BE2C (cell line): ENCODE measurements at regions not wholly inside any gene's neighbourhood (a gene's known extent, or its start where the extent isn't known, plus 50 kb on each side); places are given as distances from the start of the nearest gene placed in this dataset.
"Not testable (repeated sequence)": the region's sequence is repeated elsewhere in the genome, so short reads cannot be mapped to it uniquely, and the experiment has no call there.

Source experiments
- DNase-seq: peaks from one replicate; pipeline ENCODE4 v3.0.0-alpha.2; 2020
- H3K27me3 ChIP-seq: fragments of 250-450 bp; sonication (Bioruptor Pico); 2 replicates; pipeline ENCODE4 v1.5.1; 2020; ENCODE audit warnings: mild to moderate bottlenecking
- H3K36me3 ChIP-seq: fragments of 250-450 bp; sonication (Bioruptor Pico); 2 replicates; pipeline ENCODE4 v1.5.1; 2020; ENCODE audit warnings: mild to moderate bottlenecking
- H3K4me1 ChIP-seq: fragments of 250-450 bp; sonication (Bioruptor Pico); 2 replicates; pipeline ENCODE4 v1.5.1; 2020
- H3K4me3 ChIP-seq: 2 replicates; pipeline ENCODE4 v1.5.1; 2011; ENCODE audit warnings: low read depth, low read length
- H3K9me3 ChIP-seq: fragments of 250-450 bp; sonication (Bioruptor Pico); 2 replicates; pipeline ENCODE4 v1.5.1; 2020
- TF ChIP-seq, protein P1 (sequence below): IDR thresholded peaks from 2 replicates; pipeline ENCODE4 v1.5.1; 2012; ENCODE audit warnings: mild to moderate bottlenecking, low read depth, low read length

DNA sequence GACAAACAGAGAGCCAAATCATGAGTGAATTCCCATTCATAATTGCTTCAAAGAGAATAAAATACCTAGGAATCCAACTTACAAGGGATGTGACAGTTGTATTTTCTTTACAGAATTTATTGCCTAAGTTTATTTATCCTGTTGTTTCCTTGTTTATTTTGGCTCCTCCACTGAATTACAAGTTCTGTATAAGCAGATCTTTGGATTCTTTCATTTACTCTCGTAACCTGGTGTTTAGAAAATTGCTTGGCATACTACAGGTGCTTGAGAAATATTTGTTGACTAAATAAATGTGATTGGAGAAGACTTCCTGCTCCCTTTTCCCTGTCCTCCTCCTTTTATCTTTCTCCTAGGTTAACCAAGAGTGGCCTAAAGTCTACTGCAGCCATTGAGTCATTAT lies 455.6 kb downstream of the TMEM38B start:
- Histone ChIP-seq H3K4me1 (no peaks in the 10 kb centered on the region), H3K9me3 (no peaks in the 10 kb centered on the region), H3K27me3 (no peaks in the 10 kb centered on the region), H3K4me3 (no peak overlapping the region), H3K36me3 (no peaks in the 10 kb centered on the region)
- TF ChIP-seq, protein P1, sequence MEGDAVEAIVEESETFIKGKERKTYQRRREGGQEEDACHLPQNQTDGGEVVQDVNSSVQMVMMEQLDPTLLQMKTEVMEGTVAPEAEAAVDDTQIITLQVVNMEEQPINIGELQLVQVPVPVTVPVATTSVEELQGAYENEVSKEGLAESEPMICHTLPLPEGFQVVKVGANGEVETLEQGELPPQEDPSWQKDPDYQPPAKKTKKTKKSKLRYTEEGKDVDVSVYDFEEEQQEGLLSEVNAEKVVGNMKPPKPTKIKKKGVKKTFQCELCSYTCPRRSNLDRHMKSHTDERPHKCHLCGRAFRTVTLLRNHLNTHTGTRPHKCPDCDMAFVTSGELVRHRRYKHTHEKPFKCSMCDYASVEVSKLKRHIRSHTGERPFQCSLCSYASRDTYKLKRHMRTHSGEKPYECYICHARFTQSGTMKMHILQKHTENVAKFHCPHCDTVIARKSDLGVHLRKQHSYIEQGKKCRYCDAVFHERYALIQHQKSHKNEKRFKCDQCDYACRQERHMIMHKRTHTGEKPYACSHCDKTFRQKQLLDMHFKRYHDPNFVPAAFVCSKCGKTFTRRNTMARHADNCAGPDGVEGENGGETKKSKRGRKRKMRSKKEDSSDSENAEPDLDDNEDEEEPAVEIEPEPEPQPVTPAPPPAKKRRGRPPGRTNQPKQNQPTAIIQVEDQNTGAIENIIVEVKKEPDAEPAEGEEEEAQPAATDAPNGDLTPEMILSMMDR = no peak
- no peak for DNase-seq

GRCh38 chr9:106156465-106156864 lies 462.1 kb downstream of the TMEM38B start:
- TF ChIP-seq, protein P1 = no peak
- Histone ChIP-seq H3K27me3 (no peaks in the 10 kb centered on the region), H3K4me1 (no peaks in the 10 kb centered on the region), H3K36me3 (no peaks in the 10 kb centered on the region), H3K4me3 (no peak overlapping the region), H3K9me3 (no peaks in the 10 kb centered on the region)
- DNase-seq = no peak

DNA sequence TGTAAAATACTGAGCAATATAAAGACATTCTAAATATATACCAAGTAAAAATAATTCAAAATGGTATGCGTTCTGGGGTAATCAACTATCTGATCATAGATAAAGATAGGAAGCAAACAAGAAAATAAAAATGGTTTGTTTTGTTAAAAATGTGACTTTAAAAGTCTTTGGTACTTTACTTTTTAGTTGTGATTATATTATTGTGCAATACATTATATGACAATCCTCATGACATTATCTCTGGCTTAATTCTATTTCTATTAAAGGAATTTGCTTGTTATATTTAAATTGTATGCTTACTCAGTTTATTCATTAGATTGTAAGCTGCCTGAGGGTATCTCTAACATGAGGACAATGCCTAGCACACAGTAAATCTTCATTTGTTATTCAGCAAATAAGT lies 477.9 kb downstream of the TMEM38B start:
- no peaks in the 10 kb centered on the region for H3K27me3 ChIP-seq
- no peaks in the 10 kb centered on the region for H3K9me3 ChIP-seq
- H3K36me3 ChIP-seq = no peaks in the 10 kb centered on the region
- TF ChIP-seq, protein P1 = no peak
- no peak overlapping the region for H3K4me3 ChIP-seq
- no peaks in the 10 kb centered on the region for H3K4me1 ChIP-seq
- DNase-seq = no peak

GRCh38 chr9:106174346-106174745 lies 480.0 kb downstream of the TMEM38B start:
- no peaks in the 10 kb centered on the region for H3K9me3 ChIP-seq
- TF ChIP-seq, protein P1 = no peak
- no peaks in the 10 kb centered on the region for H3K36me3 ChIP-seq
- DNase-seq = no peak
- H3K27me3 ChIP-seq = no peaks in the 10 kb centered on the region
- no peak overlapping the region for H3K4me3 ChIP-seq
- H3K4me1 ChIP-seq = no peaks in the 10 kb centered on the region

- Histone ChIP-seq H3K4me1 (no peaks in the 10 kb centered on the region), H3K36me3 (no peaks in the 10 kb centered on the region), H3K9me3 (no peaks in the 10 kb centered on the region), H3K27me3 (no peaks in the 10 kb centered on the region), H3K4me3 (no peak overlapping the region)
- TF ChIP-seq, protein P1 = no peak
- no peak for DNase-seq
Observed at GRCh38 chr9:106177216-106177615, 482.9 kb downstream of the TMEM38B start.

DNA sequence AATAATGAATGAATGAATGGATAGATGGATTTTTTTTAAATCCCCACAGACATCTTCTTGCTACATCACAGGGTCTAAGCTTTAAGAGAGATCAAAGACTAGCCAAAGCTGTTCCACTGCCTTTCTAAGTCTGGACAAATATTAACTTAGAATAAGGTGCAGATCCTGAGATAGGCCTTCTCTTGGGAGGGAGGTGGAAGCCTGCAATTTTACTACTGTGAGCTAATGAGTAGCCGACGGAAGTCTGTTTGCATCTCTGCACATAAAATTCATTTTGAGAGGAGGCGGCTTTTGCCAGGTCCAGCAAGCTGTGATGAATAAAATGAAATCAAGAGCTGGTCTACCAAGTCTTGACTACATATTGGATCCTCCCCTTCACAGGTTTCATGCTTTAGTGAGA lies 484.9 kb downstream of the TMEM38B start:
- TF ChIP-seq, protein P1 = no peak
- no peaks in the 10 kb centered on the region for H3K9me3 ChIP-seq
- no peak for DNase-seq
- no peaks in the 10 kb centered on the region for H3K27me3 ChIP-seq
- no peak overlapping the region for H3K4me3 ChIP-seq
- no peaks in the 10 kb centered on the region for H3K4me1 ChIP-seq
- no peaks in the 10 kb centered on the region for H3K36me3 ChIP-seq

GRCh38 chr9:106203815-106204516 lies 509.6 kb downstream of the TMEM38B start:
- not testable (repeated sequence) for H3K4me3 ChIP-seq, H3K27me3 ChIP-seq, H3K36me3 ChIP-seq, H3K9me3 ChIP-seq, DNase-seq, H3K4me1 ChIP-seq
